ENCODE measurements at regions not wholly inside any gene's neighbourhood (a gene's known extent, or its start where the extent isn't known, plus 50 kb on each side); places are given as distances from the start of the nearest gene placed in this dataset.

GRCh38 chr14:97946641-97947040, 1149.5 kb downstream of the VRK1 start:
- Mint-ChIP-seq H3K4me3 (no peak overlapping the region), H3K36me3 (no peaks in the 10 kb centered on the region), H3K9me3 (no peaks in the 10 kb centered on the region), H3K27ac (no peak overlapping the region), H3K4me1 (peaks cover 0 to 5% of the 10 kb centered on the region in 2 donors), H3K27me3 (ENCODE audit: low read depth in 2 of 2) (peaks cover 24 to 39% of the 10 kb centered on the region in 2 donors)
- Histone ChIP-seq H3K9me3 (ENCODE audit: control insufficient read depth, insufficient read depth, low read length) (no peaks in the 10 kb centered on the region), H3K27me3 (ENCODE audit: control insufficient read depth, insufficient read depth, low read length) (no peaks in the 10 kb centered on the region), H3K27ac (ENCODE audit: low read length) (no peak overlapping the region), H3K4me1 (ENCODE audit: control insufficient read depth, insufficient read depth, low read length) (no peaks in the 10 kb centered on the region), H3K36me3 (ENCODE audit: control insufficient read depth, insufficient read depth, low read length) (no peaks in the 10 kb centered on the region), H3K4me3 (ENCODE audit: low read length) (no peak overlapping the region)
- ATAC-seq (no peak), DNase-seq (no peak)
- 93% methylated on average over 8 of the region's 9 CpGs for WGBS (ENCODE audit: insufficient coverage)
- intact Hi-C loops (cut with micrococcal nuclease) = no loop called here
- TF ChIP-seq CTCF (IDR thresholded peaks at IDR 0.05) = no peak

DNA sequence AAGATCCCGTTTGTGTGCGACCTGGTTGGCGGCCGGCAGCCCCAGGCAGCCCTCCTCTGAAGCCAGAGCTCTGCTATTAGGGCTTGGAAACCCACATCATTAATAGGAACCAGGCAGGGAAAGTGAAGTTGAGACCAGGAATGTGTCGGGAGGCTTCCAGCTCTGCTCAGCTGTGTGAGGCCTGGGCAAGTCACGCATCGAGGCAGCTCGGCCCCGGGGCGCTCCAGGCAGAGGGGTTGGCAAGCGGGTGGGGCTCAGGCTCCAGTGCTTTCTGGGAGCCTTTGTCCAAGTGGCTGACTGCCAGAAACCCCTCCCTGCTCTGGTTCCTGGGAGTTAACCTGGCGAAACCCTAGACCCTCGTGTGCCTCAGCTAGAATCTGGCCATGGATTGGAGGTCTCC, 1151.7 kb downstream of the VRK1 start:
- Histone ChIP-seq H3K27me3 (ENCODE audit: control insufficient read depth, insufficient read depth, low read length) (no peaks in the 10 kb centered on the region), H3K4me1 (ENCODE audit: control insufficient read depth, insufficient read depth, low read length) (no peaks in the 10 kb centered on the region), H3K27ac (ENCODE audit: low read length) (no peak overlapping the region), H3K9me3 (ENCODE audit: control insufficient read depth, insufficient read depth, low read length) (no peaks in the 10 kb centered on the region), H3K36me3 (ENCODE audit: control insufficient read depth, insufficient read depth, low read length) (no peaks in the 10 kb centered on the region), H3K4me3 (ENCODE audit: low read length) (no peak overlapping the region)
- WGBS (ENCODE audit: insufficient coverage) = 95% methylated on average over 13 of the region's 13 CpGs
- Mint-ChIP-seq H3K4me1 (peaks cover 0 to 5% of the 10 kb centered on the region in 2 donors), H3K27me3 (ENCODE audit: low read depth in 2 of 2) (peaks cover 27 to 28% of the 10 kb centered on the region in 2 donors), H3K36me3 (no peaks in the 10 kb centered on the region), H3K27ac (no peak overlapping the region), H3K4me3 (no peak overlapping the region), H3K9me3 (no peaks in the 10 kb centered on the region)
- intact Hi-C loops (cut with micrococcal nuclease) = no loop called here
- TF ChIP-seq CTCF (IDR thresholded peaks at IDR 0.05) = no peak
- no peak for ATAC-seq
- DNase-seq = no peak

DNA sequence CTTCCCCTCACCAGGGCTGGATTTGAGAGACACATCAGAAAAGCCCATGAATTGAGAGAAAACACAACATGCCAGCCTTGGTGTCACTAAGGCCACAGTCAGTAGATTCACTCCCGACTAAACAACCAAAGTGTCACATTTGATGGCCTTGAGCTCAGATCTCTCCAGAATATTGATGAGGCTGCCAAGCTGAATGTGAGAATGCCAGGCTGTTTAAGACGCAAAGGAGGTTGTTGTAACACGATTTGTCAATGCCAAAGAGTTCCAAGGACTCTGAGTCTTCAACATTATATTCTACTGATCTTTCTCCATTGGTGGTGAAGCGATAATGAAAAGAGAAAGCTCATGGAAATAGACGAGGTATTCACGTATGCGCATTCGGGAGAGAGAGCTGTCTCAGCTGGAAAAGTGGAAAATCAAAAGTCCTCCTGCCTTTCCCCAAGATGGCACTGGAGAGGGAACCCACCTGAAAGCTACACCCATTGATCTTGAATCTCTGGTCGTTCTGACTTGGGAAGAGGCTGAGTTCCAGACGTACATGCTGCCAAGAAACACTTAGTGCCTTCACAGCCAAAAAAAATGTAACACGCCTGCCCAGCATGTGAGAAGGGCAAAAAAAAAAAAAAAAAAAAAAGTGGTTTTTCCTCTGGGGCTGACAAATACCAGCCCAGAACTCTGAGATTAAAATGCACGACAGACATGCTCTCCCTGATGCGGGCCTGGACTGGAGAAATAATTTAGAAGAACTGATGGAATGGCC, 1159.6 kb downstream of the VRK1 start:
- TF ChIP-seq CTCF (IDR thresholded peaks at IDR 0.05) = no peak
- Histone ChIP-seq H3K4me1 (ENCODE audit: control insufficient read depth, insufficient read depth, low read length) (no peaks in the 10 kb centered on the region), H3K9me3 (ENCODE audit: control insufficient read depth, insufficient read depth, low read length) (no peaks in the 10 kb centered on the region), H3K36me3 (ENCODE audit: control insufficient read depth, insufficient read depth, low read length) (no peaks in the 10 kb centered on the region), H3K4me3 (ENCODE audit: low read length) (no peak overlapping the region), H3K27ac (ENCODE audit: low read length) (no peak overlapping the region), H3K27me3 (ENCODE audit: control insufficient read depth, insufficient read depth, low read length) (no peaks in the 10 kb centered on the region)
- Mint-ChIP-seq H3K4me1 (no peaks in the 10 kb centered on the region), H3K9me3 (peaks cover 0 to 3% of the 10 kb centered on the region in 2 donors), H3K27me3 (ENCODE audit: low read depth in 2 of 2) (peaks cover 24% of the 10 kb centered on the region in 2 donors), H3K4me3 (no peak overlapping the region), H3K27ac (no peak overlapping the region), H3K36me3 (no peaks in the 10 kb centered on the region)
- no peak for DNase-seq
- intact Hi-C loops (cut with micrococcal nuclease) = no loop called here
- ATAC-seq = no peak
- 87% methylated on average over 13 of the region's 13 CpGs for WGBS (ENCODE audit: insufficient coverage)

DNA sequence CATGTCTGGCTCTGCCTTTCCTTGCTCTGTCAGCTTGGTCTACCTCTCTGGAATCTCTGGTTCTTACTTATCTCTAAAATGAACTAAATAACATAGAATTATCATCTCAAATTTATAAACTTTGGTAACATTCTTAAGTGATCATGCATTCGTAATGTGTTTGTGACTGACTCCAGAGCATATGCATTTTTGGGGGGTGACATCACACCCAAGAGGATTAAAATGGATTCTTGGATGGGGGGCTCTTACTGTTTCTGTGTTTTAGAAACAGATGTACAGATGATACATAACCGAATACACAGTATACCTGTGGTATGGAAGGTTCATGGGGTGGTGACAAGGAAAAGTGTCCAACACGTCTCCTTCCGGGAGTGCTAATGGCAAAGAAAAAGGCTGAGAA, 1162.1 kb downstream of the VRK1 start:
- Mint-ChIP-seq H3K27ac (no peak overlapping the region), H3K4me1 (no peaks in the 10 kb centered on the region)
- no peak for TF ChIP-seq CTCF (IDR thresholded peaks at IDR 0.05)

More for the DNA sequence above, 1162.1 kb downstream of the VRK1 start:
- no peak for ATAC-seq
- WGBS (ENCODE audit: insufficient coverage) = 98% methylated on average over 4 of the region's 4 CpGs
- Mint-ChIP-seq H3K4me3 (no peak overlapping the region), H3K27me3 (ENCODE audit: low read depth in 2 of 2) (peaks cover 17 to 24% of the 10 kb centered on the region in 2 donors), H3K9me3 (peaks cover 0 to 3% of the 10 kb centered on the region in 2 donors), H3K36me3 (no peaks in the 10 kb centered on the region)
- H3K4me3 ChIP-seq (ENCODE audit: low read length) = no peak overlapping the region
- H3K9me3 ChIP-seq (ENCODE audit: control insufficient read depth, insufficient read depth, low read length) = no peaks in the 10 kb centered on the region
- H3K27me3 ChIP-seq (ENCODE audit: control insufficient read depth, insufficient read depth, low read length) = no peaks in the 10 kb centered on the region
- H3K27ac ChIP-seq (ENCODE audit: low read length) = no peak overlapping the region
- H3K36me3 ChIP-seq (ENCODE audit: control insufficient read depth, insufficient read depth, low read length) = no peaks in the 10 kb centered on the region
- intact Hi-C loops (cut with micrococcal nuclease) = no loop called here
- DNase-seq = no peak
- H3K4me1 ChIP-seq (ENCODE audit: control insufficient read depth, insufficient read depth, low read length) = no peaks in the 10 kb centered on the region
